Fibroblast of mammary gland (primary cell): ENCODE measurements at regions not wholly inside any gene's neighbourhood (a gene's known extent, or its start where the extent isn't known, plus 50 kb on each side); places are given as distances from the start of the nearest gene placed in this dataset.

Experiments
- DNase-seq: peaks from one replicate; pipeline ENCODE4 v3.0.0-alpha.2; 2010; ENCODE audit warnings: low read depth
- H3K4me3 ChIP-seq: 2 replicates; pipeline ENCODE4 v1.5.1; 2011; ENCODE audit warnings: low read depth, mild to moderate bottlenecking, low read length, moderate library complexity; ENCODE audit not compliant: control insufficient read depth
- CTCF ChIP-seq: conservative IDR thresholded peaks from 2 replicates; pipeline ENCODE4 v1.5.1; 2011; ENCODE audit warnings: low read depth, low read length, inconsistent platforms; ENCODE audit not compliant: control insufficient read depth, insufficient read depth

- DNase-seq, result no peak
- H3K4me3 ChIP-seq, result no peak overlapping the region
- TF ChIP-seq CTCF, result no peak
Measured at GRCh38 chr5:54757541-54757940, 227.9 kb downstream of the ESM1 start.

GRCh38 chr5:54756796-54757402 is 228.5 kb downstream of the ESM1 start:
- TF ChIP-seq CTCF, result no peak
- DNase-seq, result peak; percentile 20
- H3K4me3 ChIP-seq, result no peak overlapping the region

- H3K4me3 ChIP-seq, result no peak overlapping the region
- TF ChIP-seq CTCF, result no peak
- DNase-seq, result no peak
Measured at GRCh38 chr5:54756301-54756700, 229.1 kb downstream of the ESM1 start.

- no peak overlapping the region for H3K4me3 ChIP-seq
- no peak for DNase-seq
- no peak for TF ChIP-seq CTCF
Measured at GRCh38 chr5:54754878-54755277, 230.5 kb downstream of the ESM1 start.

- TF ChIP-seq CTCF, result no peak
- no peak overlapping the region for H3K4me3 ChIP-seq
- DNase-seq, result no peak
Measured at GRCh38 chr5:54754420-54754819, 231.0 kb downstream of the ESM1 start.

- no peak overlapping the region for H3K4me3 ChIP-seq
- TF ChIP-seq CTCF, result no peak
- DNase-seq, result no peak
Measured at GRCh38 chr5:54753753-54754152, 231.6 kb downstream of the ESM1 start.

- no peak for TF ChIP-seq CTCF
- peak; percentile 59 for DNase-seq
- no peak overlapping the region for H3K4me3 ChIP-seq
Measured at GRCh38 chr5:54753034-54753433, 232.4 kb downstream of the ESM1 start.
